Upper lobe of left lung (tissue), 6 donors: ENCODE measurements at regions not wholly inside any gene's neighbourhood (a gene's known extent, or its start where the extent isn't known, plus 50 kb on each side); places are given as distances from the start of the nearest gene placed in this dataset.
A peak's percentile ranks its signal among the peaks of the same experiment; 100 is the strongest.

ENCODE experiments used
- ATAC-seq, 2 donors: fragments of 200-7000 bp; cut with Tn5 transposase; one replicate each; pipeline ENCODE4 v1.9.1; 2022; ENCODE audit warnings: mild to moderate bottlenecking in 2 of 2, moderate library complexity in 2 of 2; ENCODE audit not compliant: low FRiP score in 2 of 2
- DNase-seq, 2 donors: peaks; one replicate each; pipeline ENCODE4 v3.0.0-alpha.2; 2019 to 2020
- H3K27ac ChIP-seq, 4 donors: fragments of 200-600 bp; sonication (generic); one replicate each; pipeline ENCODE4 v1.5.1; 2016 to 2019
- H3K27me3 ChIP-seq, 4 donors: fragments of 200-600 bp; sonication (generic); one replicate each; pipeline ENCODE4 v1.5.1; 2017 to 2019
- H3K36me3 ChIP-seq, 4 donors: fragments of 200-600 bp; sonication (generic); one replicate each; pipeline ENCODE4 v1.5.1; 2016 to 2019
- H3K4me1 ChIP-seq, 4 donors: fragments of 200-600 bp; sonication (generic); one replicate each; pipeline ENCODE4 v1.5.1; 2018 to 2019
- H3K4me3 ChIP-seq, 4 donors: fragments of 200-600 bp; sonication (generic); one replicate each; pipeline ENCODE4 v1.5.1; 2017 to 2019; ENCODE audit warnings: mild to moderate bottlenecking in 2 of 4, moderate library complexity in 1 of 4
- H3K9me3 ChIP-seq, 4 donors: fragments of 200-600 bp; sonication (generic); one replicate each; pipeline ENCODE4 v1.5.1; 2018 to 2019
- CTCF ChIP-seq, 6 experiments: fragments of 450-650 bp in 4 of 6; fragments of 200-600 bp in 2 of 6; sonication (generic) in 2 of 6; IDR thresholded peaks; one replicate each; pipeline ENCODE4 v1.5.1; 2016 to 2019; ENCODE audit warnings: antibody characterized with exemption in 6 of 6
- EP300 ChIP-seq, 4 donors: sonication (generic); formaldehyde crosslinking; IDR thresholded peaks; one replicate each; pipeline ENCODE4 v1.5.1; 2017; ENCODE audit warnings: antibody characterized with exemption in 4 of 4, control low read depth in 2 of 4
- POLR2A ChIP-seq, 4 donors: fragments of 450-650 bp; IDR thresholded peaks; one replicate each; pipeline ENCODE4 v1.5.1; 2016 to 2017; ENCODE audit warnings: antibody characterized with exemption in 4 of 4, mild to moderate bottlenecking in 2 of 4
- POLR2AphosphoS5 ChIP-seq, 2 donors: sonication (generic); formaldehyde crosslinking; IDR thresholded peaks; one replicate each; pipeline ENCODE4 v1.5.1; 2017; ENCODE audit warnings: antibody characterized with exemption in 2 of 2
- WGBS, 2 donors: methylation state at CpG; one replicate each; pipeline ENCODE4 v1.1.5; 2017 to 2018; 5-methylcytosine and 5-hydroxymethylcytosine counted together
- donor health status: DM: no; HTN: no; CAD: no; lungs with moderate emphysema.
- donor health status: DM: no; HTN: yes; CAD: no; lungs with severe emphysema.

GRCh38 chr7:113710310-113711096 is 208.3 kb downstream of the PPP1R3A start:
- H3K36me3 ChIP-seq, result no peaks in the 10 kb centered on the region
- H3K4me1 ChIP-seq, result no peaks in the 10 kb centered on the region
- H3K27ac ChIP-seq, result no peak overlapping the region
- ATAC-seq (peak; percentile 55 to 79), DNase-seq (peak in 1 of 2 donors; percentile 33)
- peaks cover 0 to 5% (median 0%) of the 10 kb centered on the region in 4 donors for H3K9me3 ChIP-seq
- WGBS, 2 donors, result 47 to 50% methylated on average over 4 of the region's 4 CpGs
- H3K27me3 ChIP-seq, result no peaks in the 10 kb centered on the region
- no peak overlapping the region for H3K4me3 ChIP-seq
- TF ChIP-seq EP300 (IDR thresholded peaks at IDR 0.05), result no peak
- TF ChIP-seq CTCF (IDR thresholded peaks at IDR 0.05), result peak; percentile 56 to 96 (median 79)
- no peak for TF ChIP-seq POLR2A (IDR thresholded peaks at IDR 0.05)
- no peak for TF ChIP-seq POLR2AphosphoS5 (IDR thresholded peaks at IDR 0.05)

GRCh38 chr7:113705439-113705838 is 213.4 kb downstream of the PPP1R3A start:
- Histone ChIP-seq H3K9me3 (no peaks in the 10 kb centered on the region), H3K4me3 (no peak overlapping the region), H3K27me3 (no peaks in the 10 kb centered on the region), H3K36me3 (no peaks in the 10 kb centered on the region), H3K4me1 (no peaks in the 10 kb centered on the region), H3K27ac (no peak overlapping the region)
- no peak for DNase-seq
- 91 to 96% methylated on average over 1 of the region's 1 CpG for WGBS, 2 donors
- no peak for TF ChIP-seq EP300 (IDR thresholded peaks at IDR 0.05)
- no peak for TF ChIP-seq POLR2A (IDR thresholded peaks at IDR 0.05)
- TF ChIP-seq CTCF (IDR thresholded peaks at IDR 0.05), result no peak
- no peak for ATAC-seq

GRCh38 chr7:113698556-113699220 is 220.1 kb downstream of the PPP1R3A start:
- Histone ChIP-seq H3K9me3 (no peaks in the 10 kb centered on the region), H3K27ac (no peak overlapping the region), H3K4me1 (no peaks in the 10 kb centered on the region), H3K27me3 (no peaks in the 10 kb centered on the region), H3K36me3 (no peaks in the 10 kb centered on the region), H3K4me3 (no peak overlapping the region)
- WGBS, 2 donors, result 41% methylated on average over 6 of the region's 6 CpGs
- no peak for ATAC-seq
- TF ChIP-seq POLR2AphosphoS5 (IDR thresholded peaks at IDR 0.05), result no peak
- peak in 5 of 6 experiments; percentile 20 to 44 (median 34) for TF ChIP-seq CTCF (IDR thresholded peaks at IDR 0.05)
- no peak for DNase-seq

GRCh38 chr7:113694149-113694548 is 224.7 kb downstream of the PPP1R3A start:
- Histone ChIP-seq H3K9me3 (no peaks in the 10 kb centered on the region), H3K27me3 (no peaks in the 10 kb centered on the region), H3K4me3 (no peak overlapping the region), H3K4me1 (no peaks in the 10 kb centered on the region), H3K36me3 (no peaks in the 10 kb centered on the region), H3K27ac (no peak overlapping the region)
- WGBS, 2 donors, result 86 to 89% methylated on average over 1 of the region's 1 CpG
- DNase-seq, result no peak
- TF ChIP-seq CTCF (IDR thresholded peaks at IDR 0.05), result no peak
- no peak for TF ChIP-seq EP300 (IDR thresholded peaks at IDR 0.05)
- no peak for TF ChIP-seq POLR2AphosphoS5 (IDR thresholded peaks at IDR 0.05)
- TF ChIP-seq POLR2A (IDR thresholded peaks at IDR 0.05), result no peak
- no peak for ATAC-seq
